SK-N-SH (cell line): ENCODE measurements at regions not wholly inside any gene's neighbourhood (a gene's known extent, or its start where the extent isn't known, plus 50 kb on each side); places are given as distances from the start of the nearest gene placed in this dataset.
"Not testable (repeated sequence)": the region's sequence is repeated elsewhere in the genome, so short reads cannot be mapped to it uniquely, and the experiment has no call there.

ENCODE experiments used
- CTCF ChIA-PET: fragments of 300-600, 350-600 bp; formaldehyde crosslinking; extraction: SDS; loops from one replicate; lab custom pipeline; 2021; lab: Yijun Ruan, JAX
- POLR2A ChIA-PET: fragments of 350-600 bp; sonication (Branson Sonifier 250); formaldehyde crosslinking; extraction: SDS; loops from one replicate; lab custom pipeline; 2020; ENCODE audit warnings: antibody characterized with exemption, inconsistent platforms; lab: Yijun Ruan, JAX
- DNase-seq: peaks from one replicate; pipeline ENCODE4 v3.0.0; 2012
- H2AFZ ChIP-seq: fragments of 200-600 bp; sonication (generic); 2 replicates; pipeline ENCODE4 v1.8.1; 2016; ENCODE audit warnings: antibody characterized with exemption, mild to moderate bottlenecking, low read depth
- H3F3A ChIP-seq: fragments of 200-600 bp; sonication (generic); replicated peaks from 2 replicates; pipeline ENCODE3; 2016; ENCODE audit warnings: antibody characterized with exemption, mild to moderate bottlenecking; ENCODE audit not compliant: insufficient read depth
- H3K27ac ChIP-seq, 2 experiments: fragments of 200-500 bp in 1 of 2; fragments of 200-600 bp in 1 of 2; sonication (Bioruptor generic) in 1 of 2; sonication (generic), shearing (Covaris generic) in 1 of 2; 2 replicates each; pipeline versions ENCODE4 v1.5.1 to v1.6.1; 2014 to 2016; ENCODE audit warnings: low read depth in 2 of 2, inconsistent platforms in 1 of 2, low read length in 1 of 2, mild to moderate bottlenecking in 1 of 2, mixed read lengths in 1 of 2
- H3K27me3 ChIP-seq: fragments of 200-600 bp; sonication (generic), shearing (Covaris generic); 2 replicates; pipeline ENCODE4 v1.6.1; 2016; ENCODE audit warnings: mixed run types; ENCODE audit not compliant: insufficient read depth
- H3K36me3 ChIP-seq, 2 experiments: fragments of 200-500 bp in 1 of 2; fragments of 200-600 bp in 1 of 2; sonication (Bioruptor generic) in 1 of 2; sonication (generic) in 1 of 2; replicated peaks in 1 of 2; 2 replicates each; pipeline versions ENCODE3 to v1.5.1; 2014 to 2016; ENCODE audit warnings: low read length in 1 of 2, mild to moderate bottlenecking in 1 of 2; ENCODE audit not compliant: insufficient read depth in 2 of 2, control insufficient read depth in 1 of 2
- H3K4me1 ChIP-seq, 2 experiments: fragments of 200-500 bp in 1 of 2; fragments of 200-600 bp in 1 of 2; sonication (Bioruptor generic) in 1 of 2; sonication (generic), shearing (Covaris generic) in 1 of 2; 2 replicates each; pipeline versions ENCODE4 v1.5.1 to v1.6.1; 2014 to 2016; ENCODE audit warnings: low read depth in 1 of 2, low read length in 1 of 2, mixed run types in 1 of 2; ENCODE audit not compliant: insufficient read depth in 2 of 2, control insufficient read depth in 1 of 2
- H3K4me2 ChIP-seq: fragments of 200-600 bp; sonication (generic), shearing (Covaris generic); 2 replicates; pipeline ENCODE4 v1.6.1; 2017; ENCODE audit warnings: mixed run types
- H3K4me3 ChIP-seq, 2 experiments: fragments of 200-500 bp in 1 of 2; fragments of 200-600 bp in 1 of 2; sonication (Bioruptor generic) in 1 of 2; sonication (generic), shearing (Covaris generic) in 1 of 2; 2 replicates each; pipeline versions ENCODE4 v1.5.1 to v1.8.1; 2014 to 2016; ENCODE audit warnings: low read depth in 2 of 2, inconsistent platforms in 1 of 2, low read length in 1 of 2, mild to moderate bottlenecking in 1 of 2, mixed read lengths in 1 of 2, moderate library complexity in 1 of 2
- H3K79me2 ChIP-seq: fragments of 200-600 bp; sonication (generic); 2 replicates; pipeline ENCODE4 v1.8.1; 2017; ENCODE audit warnings: mild to moderate bottlenecking; ENCODE audit not compliant: insufficient read depth
- H3K9ac ChIP-seq: fragments of 200-600 bp; sonication (generic); 2 replicates; pipeline ENCODE4 v1.6.1; 2017; ENCODE audit warnings: mixed run types
- H3K9me2 ChIP-seq: fragments of 200-600 bp; sonication (generic); 2 replicates; pipeline ENCODE4 v1.6.1; 2017; ENCODE audit warnings: mixed run types
- H3K9me3 ChIP-seq: fragments of 200-600 bp; sonication (generic); 2 replicates; pipeline ENCODE4 v1.6.1; 2017; ENCODE audit warnings: mixed run types, mild to moderate bottlenecking, moderate library complexity
- H4K20me1 ChIP-seq: fragments of 200-600 bp; sonication (generic); 2 replicates; pipeline ENCODE4 v1.6.1; 2017; ENCODE audit warnings: mild to moderate bottlenecking, mixed run types; ENCODE audit not compliant: insufficient read depth
- CTCF ChIP-seq: fragments of 200-600 bp; sonication (generic); IDR thresholded peaks from 2 replicates; pipeline ENCODE4 v1.6.1; 2017; ENCODE audit warnings: antibody characterized with exemption, mild to moderate bottlenecking, moderate library complexity
- FOXM1 ChIP-seq: IDR thresholded peaks from 2 replicates; pipeline ENCODE4 v1.4.0; 2012; ENCODE audit warnings: low read depth, mild to moderate bottlenecking
- NFIC ChIP-seq: IDR thresholded peaks from 2 replicates; pipeline ENCODE4 v1.4.0; 2012; ENCODE audit warnings: borderline replicate concordance
- NRF1 ChIP-seq: IDR thresholded peaks from 2 replicates; pipeline ENCODE4 v1.6.1; 2012; ENCODE audit warnings: low read depth, mild to moderate bottlenecking, low read length
- POLR2AphosphoS5 ChIP-seq: IDR thresholded peaks from 2 replicates; pipeline ENCODE4 v1.6.1; 2012; ENCODE audit warnings: low read depth, low read length
- RFX5 ChIP-seq: IDR thresholded peaks from 2 replicates; pipeline ENCODE4 v1.6.1; 2012; ENCODE audit warnings: mild to moderate bottlenecking, improper control_type of control experiment, low read length
- SMC3 ChIP-seq: IDR thresholded peaks from 2 replicates; pipeline ENCODE4 v1.6.1; 2012; ENCODE audit warnings: low read depth, low read length, improper control_type of control experiment
- TCF12 ChIP-seq: IDR thresholded peaks from 2 replicates; pipeline ENCODE4 v1.4.0; 2012
- TEAD4 ChIP-seq: IDR thresholded peaks from 2 replicates; pipeline ENCODE4 v1.4.0; 2012; ENCODE audit warnings: mild to moderate bottlenecking, borderline replicate concordance; ENCODE audit not compliant: insufficient read depth
- USF1 ChIP-seq: IDR thresholded peaks from 2 replicates; pipeline ENCODE4 v1.4.0; 2012; ENCODE audit warnings: low read depth, borderline replicate concordance
- WGBS: methylation state at CpG from one replicate; pipeline ENCODE4 v1.1.6; 2017; ENCODE audit warnings: low lambda C conversion rate; 5-methylcytosine and 5-hydroxymethylcytosine counted together

- DNase-seq, H2AFZ ChIP-seq, POLR2A ChIA-PET, H3K36me3 ChIP-seq, H3K4me2 ChIP-seq, H3K9me3 ChIP-seq, H3K9me2 ChIP-seq, H3K79me2 ChIP-seq, H3K4me1 ChIP-seq, CTCF ChIA-PET, H3K9ac ChIP-seq, H3F3A ChIP-seq, H4K20me1 ChIP-seq, H3K27ac ChIP-seq, H3K4me3 ChIP-seq: not testable (repeated sequence)
- WGBS = no CpG with 5 or more reads among the region's 39 CpGs
- H3K27me3 ChIP-seq = peaks cover 16% of the 10 kb centered on the region; the same call in 1 of the 2 replicates
- peak; percentile 44 for TF ChIP-seq NRF1
Measured at GRCh38 chr17:22405080-22405479, 712.8 kb downstream of the KCNJ18 start.

- 8% methylated on average over 26 of the region's 52 CpGs for WGBS
- Histone ChIP-seq H3K79me2 (no peaks in the 10 kb centered on the region), H2AFZ (no peak overlapping the region), H3K4me1 (peaks cover 0 to 2% of the 10 kb centered on the region in 2 experiments; a peak in 1 of 4 replicates), H3K36me3 (no peaks in the 10 kb centered on the region), H3K9me3 (no peaks in the 10 kb centered on the region), H3K27ac (no peak overlapping the region), H3K4me2 (peak overlapping the region; percentile 33; the same call in 1 of the 2 replicates), H3K27me3 (peaks cover 23% of the 10 kb centered on the region; the same call in 1 of the 2 replicates), H4K20me1 (no peaks in the 10 kb centered on the region), H3K4me3 (no peak overlapping the region), H3K9ac (no peak overlapping the region), H3K9me2 (no peaks in the 10 kb centered on the region), H3F3A (no peaks in the 10 kb centered on the region)
- DNase-seq = no peak
- CTCF ChIA-PET = no interaction called here
- POLR2A ChIA-PET = no interaction called here
- peak; percentile 17 for TF ChIP-seq CTCF
- TF ChIP-seq TCF12 = no peak
- peak; percentile 35; the same call in 1 of the 2 replicates for TF ChIP-seq NRF1
Measured at GRCh38 chr17:22409160-22409751, 716.9 kb downstream of the KCNJ18 start.

GRCh38 chr17:22410136-22410535 lies 717.8 kb downstream of the KCNJ18 start:
- ChIA-PET CTCF (no interaction called here), POLR2A (no interaction called here)
- Histone ChIP-seq H3K4me2 (no peak overlapping the region), H3F3A (no peaks in the 10 kb centered on the region), H3K9me3 (no peaks in the 10 kb centered on the region), H3K27me3 (peaks cover 23% of the 10 kb centered on the region; the same call in 1 of the 2 replicates), H3K4me1 (peaks cover 0 to 2% of the 10 kb centered on the region in 2 experiments; a peak in 1 of 4 replicates), H3K79me2 (no peaks in the 10 kb centered on the region), H3K4me3 (no peak overlapping the region), H4K20me1 (no peaks in the 10 kb centered on the region), H3K36me3 (no peaks in the 10 kb centered on the region), H3K27ac (no peak overlapping the region), H3K9ac (no peak overlapping the region), H2AFZ (no peak overlapping the region), H3K9me2 (no peaks in the 10 kb centered on the region)
- TF ChIP-seq SMC3 = no peak
- no peak for TF ChIP-seq POLR2AphosphoS5
- TF ChIP-seq NFIC = no peak
- no peak for TF ChIP-seq FOXM1
- TF ChIP-seq USF1 = no peak
- TF ChIP-seq RFX5 = no peak
- TF ChIP-seq CTCF = no peak
- TF ChIP-seq TEAD4 = no peak
- no peak for DNase-seq
- WGBS = 14% methylated on average over 14 of the region's 14 CpGs
